ENCODE measurements at regions not wholly inside any gene's neighbourhood (a gene's known extent, or its start where the extent isn't known, plus 50 kb on each side); places are given as distances from the start of the nearest gene placed in this dataset.

DNA sequence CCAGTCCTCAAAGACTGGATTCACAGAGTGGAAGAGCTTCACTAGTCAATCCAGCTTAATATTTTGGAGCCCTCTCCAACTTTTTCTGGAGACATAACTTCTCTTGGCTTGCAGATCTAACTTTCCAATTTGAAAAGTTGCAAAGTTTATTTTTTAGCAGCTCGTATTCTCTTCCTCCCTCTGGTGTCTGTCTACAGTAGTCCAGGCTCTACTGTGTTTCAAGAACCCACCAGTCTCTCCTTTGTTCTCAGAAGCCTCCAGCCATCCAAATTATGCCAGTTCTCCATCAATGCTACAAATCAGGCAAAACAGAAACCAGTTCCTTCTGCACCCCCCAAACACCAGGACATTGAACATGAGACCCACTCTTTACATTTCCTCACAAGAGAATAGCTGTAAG lies 376.1 kb upstream of the OPRM1 start:
- CTCF ChIA-PET (ENCODE audit: partially characterized antibody) = interaction anchor here (0.9 to 1.8 kb wide), 5 partner anchors 9 to 393 kb away, joined by 3 to 4 read pairs (median 3); no protein-coding TSS in a partner anchor

More for the DNA sequence above, 376.1 kb upstream of the OPRM1 start:
- H3K9me3 ChIP-seq (ENCODE audit: insufficient read depth in 2 of 2, low read depth in 1 of 2, low read length in 1 of 2) = no peaks in the 10 kb centered on the region
- no peak overlapping the region for H3K18ac ChIP-seq (ENCODE audit: extremely low read depth, low read length)
- no peak overlapping the region for H3K14ac ChIP-seq (ENCODE audit: insufficient read length)
- FAIRE-seq (no peak), DNase-seq (ENCODE audit: low read depth in 1 of 2, low spot score in 2 of 2) (no peak)
- no peaks in the 10 kb centered on the region for H3K27me3 ChIP-seq (replicated peaks in 1 of 4; ENCODE audit: control insufficient read depth in 3 of 4, extremely low read depth in 1 of 4, insufficient read depth in 3 of 4, low read length in 3 of 4)
- peaks cover 0 to 4% (median 0%) of the 10 kb centered on the region in 4 experiments; a peak in 2 of 7 replicates for H3K4me1 ChIP-seq (replicated peaks in 1 of 4; ENCODE audit: control insufficient read depth in 3 of 4, insufficient read depth in 4 of 4, low read length in 3 of 4)
- no peaks in the 10 kb centered on the region for H3K79me1 ChIP-seq (ENCODE audit: low read depth, low read length)
- H3K36me3 ChIP-seq (ENCODE audit: control insufficient read depth in 2 of 4, insufficient read depth in 4 of 4, low read length in 3 of 4) = no peaks in the 10 kb centered on the region
- H2BK15ac ChIP-seq (ENCODE audit: low read length) = no peak overlapping the region
- no peak for TF ChIP-seq POLR2AphosphoS5 (IDR thresholded peaks at IDR 0.05; ENCODE audit: low read depth, low read length)
- TF ChIP-seq NRF1 (IDR thresholded peaks at IDR 0.05; ENCODE audit: low read depth, low read length) = no peak
- TF ChIP-seq JUND (IDR thresholded peaks at IDR 0.05; ENCODE audit: low read length) = no peak
- TF ChIP-seq ZNF274 (IDR thresholded peaks at IDR 0.05; ENCODE audit: borderline replicate concordance, extremely low read depth, low read length) = no peak
- no peak for TF ChIP-seq CBX8 (IDR thresholded peaks at IDR 0.05; ENCODE audit: borderline replicate concordance, low read depth, low read length)
- no peak for TF ChIP-seq MAFK (IDR thresholded peaks at IDR 0.05; ENCODE audit: low read depth, low read length)
- no peak for TF ChIP-seq GTF2F1 (IDR thresholded peaks at IDR 0.05; ENCODE audit: borderline replicate concordance, low read depth, low read length)
- no peak overlapping the region for H3K4ac ChIP-seq (replicated peaks; ENCODE audit: insufficient read length, low read depth, low read length)
- H4K20me1 ChIP-seq (replicated peaks in 1 of 2; ENCODE audit: control insufficient read depth in 1 of 2, insufficient read depth in 2 of 2, low read length in 2 of 2) = no peaks in the 10 kb centered on the region
- H3K56ac ChIP-seq (replicated peaks; ENCODE audit: insufficient read length, low read depth, low read length) = no peak overlapping the region
- H2BK5ac ChIP-seq (ENCODE audit: low read depth, low read length) = no peak overlapping the region
- no peak overlapping the region for H3K9ac ChIP-seq (replicated peaks in 1 of 4; ENCODE audit: extremely low read depth in 1 of 4, low read depth in 3 of 4, low read length in 3 of 4)
- no peak overlapping the region for H2AK5ac ChIP-seq (ENCODE audit: low read depth, low read length)
- H2AFZ ChIP-seq (ENCODE audit: low read length) = peak overlapping the region; percentile 71; the same call in 1 of the 2 replicates
- no peak overlapping the region for H4K91ac ChIP-seq (replicated peaks; ENCODE audit: insufficient read length, low read length)
- H3K27ac ChIP-seq (ENCODE audit: low read depth, low read length) = no peak overlapping the region
- no peak overlapping the region for H2BK20ac ChIP-seq (ENCODE audit: low read length)
- H2BK120ac ChIP-seq (replicated peaks; ENCODE audit: low read depth, low read length) = no peak overlapping the region
- no peak overlapping the region for H4K8ac ChIP-seq (ENCODE audit: extremely low read depth, insufficient read depth, low read length)
- H3K4me3 ChIP-seq (ENCODE audit: extremely low read depth in 1 of 4, insufficient read depth in 2 of 4, low read depth in 3 of 4, low read length in 4 of 4) = no peak overlapping the region
- no peak overlapping the region for H3K4me2 ChIP-seq (ENCODE audit: insufficient read depth in 1 of 2, low read depth in 2 of 2, low read length in 2 of 2)
- no peak overlapping the region for H3K23ac ChIP-seq (ENCODE audit: insufficient read length)
- H3K23me2 ChIP-seq (ENCODE audit: low read depth, low read length) = no peaks in the 10 kb centered on the region
- H2BK12ac ChIP-seq (ENCODE audit: low read depth, low read length) = no peak overlapping the region
- 73% methylated on average over 1 of the region's 1 CpG; no CpG with 5 or more reads in 1 of the 2 experiments for WGBS, 2 experiments (ENCODE audit: extremely low coverage in 1 of 2, insufficient coverage in 1 of 2, insufficient read length in 1 of 2, insufficient replicate concordance in 2 of 2, low coverage in 1 of 2, low lambda C conversion rate in 2 of 2, missing lambda C conversion rate in 1 of 2)
- POLR2A ChIA-PET (ENCODE audit: partially characterized antibody) = no interaction called here
- no peaks in the 10 kb centered on the region for H3K79me2 ChIP-seq (ENCODE audit: control insufficient read depth in 1 of 2, insufficient read depth in 2 of 2, low read length in 2 of 2)
- H4K5ac ChIP-seq (ENCODE audit: insufficient read length, low read depth, low read length) = no peak overlapping the region
